Vagina (tissue), 2 donors: ENCODE measurements at regions not wholly inside any gene's neighbourhood (a gene's known extent, or its start where the extent isn't known, plus 50 kb on each side); places are given as distances from the start of the nearest gene placed in this dataset.

Experiments
- DNase-seq, 2 donors: peaks; one replicate each; pipeline ENCODE4 v3.0.0-alpha.2; 2017; ENCODE audit errors: extremely low spot score in 2 of 2
- H3K27ac ChIP-seq: fragments of 200-600 bp; sonication (generic); one replicate; pipeline ENCODE4 v1.5.1; 2019
- H3K27me3 ChIP-seq: fragments of 200-600 bp; sonication (generic); one replicate; pipeline ENCODE4 v1.5.1; 2019
- H3K36me3 ChIP-seq, 2 donors: fragments of 200-600 bp; sonication (generic); one replicate each; pipeline ENCODE4 v1.5.1; 2017 to 2019
- H3K4me1 ChIP-seq: fragments of 200-600 bp; sonication (generic); one replicate; pipeline ENCODE4 v1.5.1; 2019
- H3K4me3 ChIP-seq, 2 donors: fragments of 200-600 bp; sonication (generic); 1 replicate in 1 of 2; 2 replicates in 1 of 2; pipeline ENCODE4 v1.5.1; 2016 to 2019
- H3K9me3 ChIP-seq: fragments of 200-600 bp; sonication (generic); one replicate; pipeline ENCODE4 v1.5.1; 2019
- POLR2A ChIP-seq, 2 donors: fragments of 450-650 bp; IDR thresholded peaks; one replicate each; pipeline ENCODE4 v1.6.1; 2017; ENCODE audit warnings: antibody characterized with exemption in 2 of 2, mild to moderate bottlenecking in 2 of 2, moderate library complexity in 2 of 2
- POLR2AphosphoS5 ChIP-seq, 2 donors: sonication (generic); formaldehyde crosslinking; IDR thresholded peaks; one replicate each; pipeline ENCODE4 v1.9.0; 2017; ENCODE audit warnings: antibody characterized with exemption in 2 of 2, mild to moderate bottlenecking in 2 of 2, low read depth in 1 of 2; ENCODE audit not compliant: insufficient read depth in 1 of 2
- intact Hi-C: fragments of 100-400 bp; cut with DNase I; formaldehyde crosslinking; loops from one replicate; pipeline ENCODE4 v1.15.1; 2023
- TF ChIP-seq, protein P1 (sequence below), 3 experiments: fragments of 450-650 bp in 2 of 3; fragments of 200-600 bp in 1 of 3; sonication (generic) in 1 of 3; IDR thresholded peaks; one replicate each; pipeline ENCODE4 v1.5.1; 2017 to 2019; ENCODE audit warnings: antibody characterized with exemption in 3 of 3, mild to moderate bottlenecking in 2 of 3, moderate library complexity in 2 of 3

- Histone ChIP-seq H3K9me3 (no peaks in the 10 kb centered on the region), H3K4me3 (no peak overlapping the region), H3K27me3 (no peaks in the 10 kb centered on the region), H3K4me1 (no peaks in the 10 kb centered on the region), H3K36me3 (no peaks in the 10 kb centered on the region), H3K27ac (no peak overlapping the region)
- intact Hi-C loops = no loop called here
- TF ChIP-seq, protein P1, sequence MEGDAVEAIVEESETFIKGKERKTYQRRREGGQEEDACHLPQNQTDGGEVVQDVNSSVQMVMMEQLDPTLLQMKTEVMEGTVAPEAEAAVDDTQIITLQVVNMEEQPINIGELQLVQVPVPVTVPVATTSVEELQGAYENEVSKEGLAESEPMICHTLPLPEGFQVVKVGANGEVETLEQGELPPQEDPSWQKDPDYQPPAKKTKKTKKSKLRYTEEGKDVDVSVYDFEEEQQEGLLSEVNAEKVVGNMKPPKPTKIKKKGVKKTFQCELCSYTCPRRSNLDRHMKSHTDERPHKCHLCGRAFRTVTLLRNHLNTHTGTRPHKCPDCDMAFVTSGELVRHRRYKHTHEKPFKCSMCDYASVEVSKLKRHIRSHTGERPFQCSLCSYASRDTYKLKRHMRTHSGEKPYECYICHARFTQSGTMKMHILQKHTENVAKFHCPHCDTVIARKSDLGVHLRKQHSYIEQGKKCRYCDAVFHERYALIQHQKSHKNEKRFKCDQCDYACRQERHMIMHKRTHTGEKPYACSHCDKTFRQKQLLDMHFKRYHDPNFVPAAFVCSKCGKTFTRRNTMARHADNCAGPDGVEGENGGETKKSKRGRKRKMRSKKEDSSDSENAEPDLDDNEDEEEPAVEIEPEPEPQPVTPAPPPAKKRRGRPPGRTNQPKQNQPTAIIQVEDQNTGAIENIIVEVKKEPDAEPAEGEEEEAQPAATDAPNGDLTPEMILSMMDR (IDR thresholded peaks at IDR 0.05) = no peak
- TF ChIP-seq POLR2A (IDR thresholded peaks at IDR 0.05) (no peak), POLR2AphosphoS5 (IDR thresholded peaks at IDR 0.05; ENCODE audit: insufficient read depth in 1 of 2, low read depth in 1 of 2) (no peak)
- no peak for DNase-seq
These were observed 1080.1 kb upstream of the SORCS1 start for GRCh38 chr10:108244443-108245228.

GRCh38 chr10:108241166-108241565, 1076.7 kb upstream of the SORCS1 start:
- H3K4me1 ChIP-seq = no peaks in the 10 kb centered on the region
- H3K9me3 ChIP-seq = no peaks in the 10 kb centered on the region
- DNase-seq = no peak
- H3K36me3 ChIP-seq = no peaks in the 10 kb centered on the region
- no peaks in the 10 kb centered on the region for H3K27me3 ChIP-seq
- TF ChIP-seq, protein P1 (IDR thresholded peaks at IDR 0.05) = no peak
- no peak for TF ChIP-seq POLR2AphosphoS5 (IDR thresholded peaks at IDR 0.05; ENCODE audit: insufficient read depth in 1 of 2, low read depth in 1 of 2)
- no peak for TF ChIP-seq POLR2A (IDR thresholded peaks at IDR 0.05)
- no peak overlapping the region for H3K27ac ChIP-seq
- intact Hi-C loops = no loop called here
- no peak overlapping the region for H3K4me3 ChIP-seq

DNA sequence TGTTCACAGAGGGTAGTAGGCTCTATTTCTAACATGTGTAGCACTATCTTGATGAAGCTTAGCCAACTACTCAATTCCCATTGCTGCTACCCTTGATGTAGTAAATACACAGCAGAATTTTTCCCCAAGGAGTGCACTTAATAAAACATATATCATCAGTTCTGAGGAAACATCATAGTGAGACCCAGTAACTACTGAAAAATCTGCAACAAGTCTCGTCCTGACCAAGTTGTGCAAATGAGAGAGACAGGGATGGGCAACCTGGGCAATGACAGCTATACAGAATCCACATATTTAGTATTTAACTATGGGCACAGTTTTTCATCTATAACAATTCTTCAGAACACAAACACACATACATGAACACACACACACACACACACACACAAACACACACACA, 1073.8 kb upstream of the SORCS1 start:
- Histone ChIP-seq H3K4me1 (no peaks in the 10 kb centered on the region), H3K36me3 (no peaks in the 10 kb centered on the region), H3K27me3 (no peaks in the 10 kb centered on the region), H3K9me3 (no peaks in the 10 kb centered on the region), H3K4me3 (no peak overlapping the region), H3K27ac (no peak overlapping the region)
- TF ChIP-seq POLR2AphosphoS5 (IDR thresholded peaks at IDR 0.05; ENCODE audit: insufficient read depth in 1 of 2, low read depth in 1 of 2) (no peak), POLR2A (IDR thresholded peaks at IDR 0.05) (no peak)
- TF ChIP-seq, protein P1 (IDR thresholded peaks at IDR 0.05) = no peak
- no peak for DNase-seq
- intact Hi-C loops = no loop called here

GRCh38 chr10:108230478-108231170, 1066.1 kb upstream of the SORCS1 start:
- DNase-seq = no peak
- Histone ChIP-seq H3K9me3 (no peaks in the 10 kb centered on the region), H3K27me3 (no peaks in the 10 kb centered on the region), H3K36me3 (no peaks in the 10 kb centered on the region), H3K4me3 (no peak overlapping the region), H3K27ac (no peak overlapping the region), H3K4me1 (no peaks in the 10 kb centered on the region)
- intact Hi-C loops = no loop called here
- TF ChIP-seq POLR2A (IDR thresholded peaks at IDR 0.05) (no peak), POLR2AphosphoS5 (IDR thresholded peaks at IDR 0.05; ENCODE audit: insufficient read depth in 1 of 2, low read depth in 1 of 2) (no peak)
- TF ChIP-seq, protein P1 (IDR thresholded peaks at IDR 0.05) = no peak

GRCh38 chr10:108208732-108209131, 1044.2 kb upstream of the SORCS1 start:
- intact Hi-C loops = no loop called here
- TF ChIP-seq, protein P1 (IDR thresholded peaks at IDR 0.05) = no peak
- TF ChIP-seq POLR2A (IDR thresholded peaks at IDR 0.05) (no peak), POLR2AphosphoS5 (IDR thresholded peaks at IDR 0.05; ENCODE audit: insufficient read depth in 1 of 2, low read depth in 1 of 2) (no peak)
- Histone ChIP-seq H3K27me3 (no peaks in the 10 kb centered on the region), H3K36me3 (no peaks in the 10 kb centered on the region), H3K27ac (no peak overlapping the region), H3K4me1 (no peaks in the 10 kb centered on the region), H3K4me3 (no peak overlapping the region), H3K9me3 (no peaks in the 10 kb centered on the region)
- DNase-seq = no peak
